HG03135 (cell line): ENCODE measurements at regions not wholly inside any gene's neighbourhood (a gene's known extent, or its start where the extent isn't known, plus 50 kb on each side); places are given as distances from the start of the nearest gene placed in this dataset.

Source experiments
- ATAC-seq: cut with Tn5 transposase; IDR thresholded peaks from one replicate; pipeline ENCODE4 v1.9.1; 2021; ENCODE audit warnings: mild to moderate bottlenecking, moderate library complexity; ENCODE audit not compliant: unreplicated experiment

- ATAC-seq: no peak
Observed at GRCh38 chr12:47024463-47024862, 55.0 kb upstream of the PCED1B start.

GRCh38 chr12:47025349-47025748 lies 54.1 kb upstream of the PCED1B start:
- no peak for ATAC-seq

GRCh38 chr12:47025798-47026197 lies 53.6 kb upstream of the PCED1B start:
- no peak for ATAC-seq

- ATAC-seq: no peak
Observed at GRCh38 chr12:47026291-47026690, 53.1 kb upstream of the PCED1B start.
